Sigmoid colon (tissue), 3 donors: ENCODE measurements at regions not wholly inside any gene's neighbourhood (a gene's known extent, or its start where the extent isn't known, plus 50 kb on each side); places are given as distances from the start of the nearest gene placed in this dataset.

ENCODE experiments used
- CTCF ChIP-seq, 4 experiments: fragments of 450-650 bp in 3 of 4; fragments of 200-600 bp in 1 of 4; IDR thresholded peaks; one replicate each; pipeline ENCODE4 v1.5.1; 2016 to 2019; ENCODE audit warnings: antibody characterized with exemption in 4 of 4, mild to moderate bottlenecking in 3 of 4, moderate library complexity in 2 of 4
- POLR2A ChIP-seq, 2 donors: fragments of 450-650 bp; IDR thresholded peaks; one replicate each; pipeline ENCODE4 v1.6.1; 2016; ENCODE audit warnings: antibody characterized with exemption in 2 of 2, mild to moderate bottlenecking in 2 of 2, moderate library complexity in 2 of 2

DNA sequence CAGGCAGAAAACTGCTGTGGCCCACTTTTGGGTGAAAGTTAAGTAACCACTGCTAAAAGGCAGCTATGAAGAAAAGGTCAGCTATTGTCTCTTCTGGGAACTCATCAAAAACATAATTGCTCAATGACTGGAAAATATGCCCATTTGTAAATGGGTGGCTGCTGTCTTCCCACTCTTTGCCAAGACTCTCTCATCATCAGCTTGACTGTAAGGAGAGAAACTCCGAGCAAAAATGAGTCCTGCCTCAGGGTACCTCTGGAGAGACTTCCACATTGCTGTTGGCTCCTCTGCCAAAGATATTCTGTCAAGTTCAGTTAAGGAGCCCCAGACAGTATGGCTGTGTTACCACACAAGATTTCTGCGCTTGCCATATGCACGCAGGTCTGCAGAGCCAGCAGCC, 138.7 kb downstream of the BBOX1 start:
- TF ChIP-seq CTCF (IDR thresholded peaks at IDR 0.05) (no peak), POLR2A (IDR thresholded peaks at IDR 0.05) (no peak)
